Mesenchymal stem cell (in vitro differentiated cells and primary cell): ENCODE measurements at regions not wholly inside any gene's neighbourhood (a gene's known extent, or its start where the extent isn't known, plus 50 kb on each side); places are given as distances from the start of the nearest gene placed in this dataset.
"Not testable (repeated sequence)": the region's sequence is repeated elsewhere in the genome, so short reads cannot be mapped to it uniquely, and the experiment has no call there.

Experiments
- DNase-seq: peaks from one replicate; pipeline ENCODE4 v3.0.0-alpha.2; 2013
- H2AFZ ChIP-seq: one replicate; pipeline ENCODE4 v1.6.1; 2013; ENCODE audit warnings: low read depth, mild to moderate bottlenecking, control low read depth, inconsistent platforms, low read length, moderate library complexity
- H2AK5ac ChIP-seq: 2 replicates; pipeline ENCODE4 v1.6.1; 2013; ENCODE audit warnings: low read length, moderate library complexity, mild to moderate bottlenecking, inconsistent platforms; ENCODE audit not compliant: severe bottlenecking
- H2BK120ac ChIP-seq: one replicate; pipeline ENCODE4 v1.6.1; 2013; ENCODE audit warnings: low read depth, mild to moderate bottlenecking, inconsistent platforms, low read length, moderate library complexity
- H2BK12ac ChIP-seq, 2 experiments: one replicate each; pipeline ENCODE4 v1.6.1; 2013; ENCODE audit warnings: inconsistent platforms in 2 of 2, low read length in 2 of 2, mild to moderate bottlenecking in 2 of 2, moderate library complexity in 2 of 2, control low read depth in 1 of 2
- H2BK15ac ChIP-seq: one replicate; pipeline ENCODE4 v1.6.1; 2013; ENCODE audit warnings: mild to moderate bottlenecking, low read depth, inconsistent platforms; ENCODE audit not compliant: poor library complexity, severe bottlenecking
- H2BK5ac ChIP-seq: 2 replicates; pipeline ENCODE4 v1.6.1; 2013; ENCODE audit warnings: low read depth, mild to moderate bottlenecking, low read length, control low read depth, inconsistent platforms; ENCODE audit not compliant: poor library complexity, severe bottlenecking
- H3K14ac ChIP-seq, 2 experiments: one replicate each; pipeline ENCODE4 v1.6.1; 2013; ENCODE audit warnings: inconsistent platforms in 2 of 2, low read length in 2 of 2, control low read depth in 1 of 2, mild to moderate bottlenecking in 1 of 2, moderate library complexity in 1 of 2
- H3K18ac ChIP-seq, 2 experiments: one replicate each; pipeline ENCODE4 v1.6.1; 2013; ENCODE audit warnings: inconsistent platforms in 2 of 2, low read length in 2 of 2, control low read depth in 1 of 2, low read depth in 1 of 2, mild to moderate bottlenecking in 1 of 2
- H3K23ac ChIP-seq, 2 experiments: one replicate each; pipeline ENCODE4 v1.6.1; 2013; ENCODE audit warnings: inconsistent platforms in 2 of 2, low read length in 2 of 2, mild to moderate bottlenecking in 2 of 2, moderate library complexity in 2 of 2, control low read depth in 1 of 2
- H3K27ac ChIP-seq: 2 replicates; pipeline ENCODE4 v1.5.1; 2013; ENCODE audit warnings: mild to moderate bottlenecking, moderate library complexity, low read length, control low read depth, inconsistent platforms; ENCODE audit not compliant: poor library complexity, severe bottlenecking
- H3K27me3 ChIP-seq, 2 experiments: 2 replicates each; pipeline versions ENCODE4 v1.6.1 to v1.7.0; 2013; ENCODE audit warnings: low read length in 2 of 2, mild to moderate bottlenecking in 2 of 2, moderate library complexity in 2 of 2, control low read depth in 1 of 2, inconsistent platforms in 1 of 2; ENCODE audit not compliant: control insufficient read depth in 1 of 2, insufficient read depth in 1 of 2
- H3K36me3 ChIP-seq, 2 experiments: 2 replicates each; pipeline versions ENCODE4 v1.6.1 to v1.7.0; 2013; ENCODE audit warnings: low read length in 2 of 2, control low read depth in 1 of 2, inconsistent platforms in 1 of 2, low read depth in 1 of 2, mild to moderate bottlenecking in 1 of 2; ENCODE audit not compliant: insufficient read depth in 2 of 2, control insufficient read depth in 1 of 2
- H3K4ac ChIP-seq, 2 experiments: one replicate each; pipeline ENCODE4 v1.6.1; 2013; ENCODE audit warnings: inconsistent platforms in 2 of 2, low read length in 2 of 2, mild to moderate bottlenecking in 2 of 2, moderate library complexity in 2 of 2, control low read depth in 1 of 2, low read depth in 1 of 2
- H3K4me1 ChIP-seq: 2 replicates; pipeline ENCODE4 v1.6.1; 2013; ENCODE audit warnings: low read depth, low read length, control low read depth; ENCODE audit not compliant: control insufficient read depth, insufficient read depth
- H3K4me2 ChIP-seq: 2 replicates; pipeline ENCODE4 v1.6.1; 2013; ENCODE audit warnings: low read length, mild to moderate bottlenecking, inconsistent platforms; ENCODE audit not compliant: poor library complexity, severe bottlenecking
- H3K4me3 ChIP-seq, 2 experiments: 2 replicates each; pipeline versions ENCODE4 v1.5.1 to v1.7.0; 2013; ENCODE audit warnings: low read length in 2 of 2, mild to moderate bottlenecking in 2 of 2, control low read depth in 1 of 2, low read depth in 1 of 2; ENCODE audit not compliant: insufficient read depth in 1 of 2
- H3K79me1 ChIP-seq: replicated peaks from 2 replicates; pipeline ENCODE4 v1.6.1; 2013; ENCODE audit warnings: mild to moderate bottlenecking, control low read depth, low read length, inconsistent platforms; ENCODE audit not compliant: poor library complexity, severe bottlenecking
- H3K9ac ChIP-seq: 2 replicates; pipeline ENCODE4 v1.7.0; 2013; ENCODE audit warnings: mild to moderate bottlenecking, low read length, moderate library complexity
- H3K9me3 ChIP-seq: 2 replicates; pipeline ENCODE4 v1.7.0; 2013; ENCODE audit warnings: mild to moderate bottlenecking, low read length; ENCODE audit not compliant: control insufficient read depth
- H4K8ac ChIP-seq: one replicate; pipeline ENCODE4 v1.6.1; 2013; ENCODE audit warnings: inconsistent platforms, mild to moderate bottlenecking, low read length, moderate library complexity
- H4K91ac ChIP-seq: one replicate; pipeline ENCODE4 v1.6.1; 2013; ENCODE audit warnings: mild to moderate bottlenecking, low read length, inconsistent platforms
- WGBS: methylation state at CpG from one replicate; pipeline ENCODE4 v1.1.7; 2013; ENCODE audit warnings: mixed read lengths; 5-methylcytosine and 5-hydroxymethylcytosine counted together

DNA sequence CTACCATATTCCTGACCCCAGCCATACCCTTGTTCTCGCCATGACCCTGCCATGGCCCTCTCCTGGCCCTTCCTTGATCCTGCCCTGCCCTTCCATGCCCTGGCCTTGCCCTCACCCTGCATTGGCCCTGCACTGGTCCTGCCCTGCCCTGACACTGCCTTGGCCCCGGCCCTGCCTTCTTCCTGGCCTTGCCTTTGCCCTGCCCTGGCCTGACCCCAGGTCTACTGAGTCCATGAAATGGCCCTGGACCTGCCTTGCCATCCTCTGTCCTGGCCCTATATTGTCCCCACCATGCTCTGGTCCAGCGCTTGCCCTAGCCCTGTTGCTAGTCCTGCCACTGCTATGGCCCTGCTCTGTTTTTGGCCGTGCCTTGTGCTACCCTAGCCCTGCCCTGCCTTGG lies 536.1 kb downstream of the FOXD4L6 start:
- H3K36me3 ChIP-seq, result peaks cover 0 to 20% of the 10 kb centered on the region in 2 experiments
- H2BK12ac ChIP-seq, H3K14ac ChIP-seq, H4K91ac ChIP-seq, H3K79me1 ChIP-seq, H3K27me3 ChIP-seq, H2BK5ac ChIP-seq, H3K4me2 ChIP-seq, H2AFZ ChIP-seq, H3K4me3 ChIP-seq, H4K8ac ChIP-seq, DNase-seq, H3K27ac ChIP-seq, H3K9ac ChIP-seq, H2AK5ac ChIP-seq, H3K18ac ChIP-seq, H2BK15ac ChIP-seq, H3K23ac ChIP-seq, H2BK120ac ChIP-seq, H3K9me3 ChIP-seq, H3K4ac ChIP-seq: not testable (repeated sequence)
- WGBS, result 100% methylated on average over 3 of the region's 4 CpGs
- H3K4me1 ChIP-seq, result peaks cover 12% of the 10 kb centered on the region

DNA sequence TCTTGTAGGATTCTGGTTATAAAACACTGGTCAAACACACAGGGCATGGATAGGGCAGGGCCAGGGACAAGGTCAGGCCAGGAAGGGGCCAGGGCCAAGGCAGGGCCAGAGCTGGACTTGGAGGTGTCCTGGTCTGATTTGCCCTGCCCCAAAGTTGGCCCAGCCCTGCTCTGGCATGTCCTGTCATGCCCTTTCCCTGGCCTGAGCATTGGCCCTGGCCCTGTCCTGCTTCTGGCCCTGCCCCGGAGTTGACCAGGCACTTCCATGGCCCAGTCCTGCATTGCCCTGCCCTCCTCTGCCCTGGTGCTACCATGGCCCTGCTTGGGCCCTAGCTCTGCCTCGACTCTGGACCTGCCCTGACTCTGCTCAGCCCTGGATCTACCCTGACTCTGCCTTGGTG lies 536.6 kb downstream of the FOXD4L6 start:
- DNase-seq, H2AK5ac ChIP-seq, H3K23ac ChIP-seq, H2BK15ac ChIP-seq, H3K9me3 ChIP-seq, H3K9ac ChIP-seq, H3K27me3 ChIP-seq, H3K4ac ChIP-seq, H3K4me2 ChIP-seq, H3K4me3 ChIP-seq, H2AFZ ChIP-seq, H2BK120ac ChIP-seq, H2BK5ac ChIP-seq, H3K79me1 ChIP-seq: not testable (repeated sequence)
- Histone ChIP-seq H3K36me3 (peaks cover 0 to 21% of the 10 kb centered on the region in 2 experiments), H4K91ac (peak overlapping the region; percentile 89), H3K4me1 (peaks cover 13% of the 10 kb centered on the region), H2BK12ac (peak overlapping the region; percentile 3 to 66), H3K18ac (peak overlapping the region in 1 of 2 experiments; percentile 3), H3K27ac (peak overlapping the region; percentile 5), H4K8ac (peak overlapping the region; percentile 94), H3K14ac (peak overlapping the region in 1 of 2 experiments; percentile 5)
- 100% methylated on average over 1 of the region's 2 CpGs for WGBS

GRCh38 chr9:40587475-40588195 lies 540.8 kb downstream of the FOXD4L6 start:
- not testable (repeated sequence) for H2BK5ac ChIP-seq, H2AFZ ChIP-seq, H3K27ac ChIP-seq, DNase-seq, H3K4ac ChIP-seq, H3K4me2 ChIP-seq, H3K27me3 ChIP-seq, H3K79me1 ChIP-seq, H3K9ac ChIP-seq, H2BK12ac ChIP-seq, H2BK120ac ChIP-seq, H4K91ac ChIP-seq, H3K23ac ChIP-seq, H3K4me3 ChIP-seq, H2AK5ac ChIP-seq, H3K9me3 ChIP-seq, H2BK15ac ChIP-seq
- Histone ChIP-seq H3K4me1 (peaks cover 13% of the 10 kb centered on the region), H4K8ac (peak overlapping the region; percentile 72), H3K36me3 (peaks cover 0 to 20% of the 10 kb centered on the region in 2 experiments), H3K18ac (peak overlapping the region in 1 of 2 experiments; percentile 34), H3K14ac (peak overlapping the region in 1 of 2 experiments; percentile 65)
- 90% methylated on average over 10 of the region's 15 CpGs for WGBS

- WGBS, result no CpG with 5 or more reads among the region's 67 CpGs
- not testable (repeated sequence) for H3K9ac ChIP-seq, H3K79me1 ChIP-seq, H3K14ac ChIP-seq, H3K18ac ChIP-seq, DNase-seq, H3K23ac ChIP-seq, H3K4me1 ChIP-seq, H4K8ac ChIP-seq, H2BK15ac ChIP-seq, H2AFZ ChIP-seq, H2BK12ac ChIP-seq, H3K9me3 ChIP-seq, H3K27ac ChIP-seq, H3K4me2 ChIP-seq, H3K27me3 ChIP-seq, H2BK120ac ChIP-seq, H3K4ac ChIP-seq, H4K91ac ChIP-seq, H3K36me3 ChIP-seq, H2BK5ac ChIP-seq, H2AK5ac ChIP-seq
- peak overlapping the region in 1 of 2 experiments; percentile 42 for H3K4me3 ChIP-seq
Measured at GRCh38 chr9:40584039-40584438, 544.4 kb downstream of the FOXD4L6 start.
